Fibroblast of mammary gland (primary cell): ENCODE measurements at regions not wholly inside any gene's neighbourhood (a gene's known extent, or its start where the extent isn't known, plus 50 kb on each side); places are given as distances from the start of the nearest gene placed in this dataset.
A peak's percentile ranks its signal among the peaks of the same experiment; 100 is the strongest.

Experiments used
- DNase-seq: peaks from one replicate; pipeline ENCODE4 v3.0.0-alpha.2; 2010; ENCODE audit warnings: low read depth
- H3K4me3 ChIP-seq: 2 replicates; pipeline ENCODE4 v1.5.1; 2011; ENCODE audit warnings: low read depth, mild to moderate bottlenecking, low read length, moderate library complexity; ENCODE audit not compliant: control insufficient read depth
- TF ChIP-seq, protein P1 (sequence below): conservative IDR thresholded peaks from 2 replicates; pipeline ENCODE4 v1.5.1; 2011; ENCODE audit warnings: low read depth, low read length, inconsistent platforms; ENCODE audit not compliant: control insufficient read depth, insufficient read depth

DNA sequence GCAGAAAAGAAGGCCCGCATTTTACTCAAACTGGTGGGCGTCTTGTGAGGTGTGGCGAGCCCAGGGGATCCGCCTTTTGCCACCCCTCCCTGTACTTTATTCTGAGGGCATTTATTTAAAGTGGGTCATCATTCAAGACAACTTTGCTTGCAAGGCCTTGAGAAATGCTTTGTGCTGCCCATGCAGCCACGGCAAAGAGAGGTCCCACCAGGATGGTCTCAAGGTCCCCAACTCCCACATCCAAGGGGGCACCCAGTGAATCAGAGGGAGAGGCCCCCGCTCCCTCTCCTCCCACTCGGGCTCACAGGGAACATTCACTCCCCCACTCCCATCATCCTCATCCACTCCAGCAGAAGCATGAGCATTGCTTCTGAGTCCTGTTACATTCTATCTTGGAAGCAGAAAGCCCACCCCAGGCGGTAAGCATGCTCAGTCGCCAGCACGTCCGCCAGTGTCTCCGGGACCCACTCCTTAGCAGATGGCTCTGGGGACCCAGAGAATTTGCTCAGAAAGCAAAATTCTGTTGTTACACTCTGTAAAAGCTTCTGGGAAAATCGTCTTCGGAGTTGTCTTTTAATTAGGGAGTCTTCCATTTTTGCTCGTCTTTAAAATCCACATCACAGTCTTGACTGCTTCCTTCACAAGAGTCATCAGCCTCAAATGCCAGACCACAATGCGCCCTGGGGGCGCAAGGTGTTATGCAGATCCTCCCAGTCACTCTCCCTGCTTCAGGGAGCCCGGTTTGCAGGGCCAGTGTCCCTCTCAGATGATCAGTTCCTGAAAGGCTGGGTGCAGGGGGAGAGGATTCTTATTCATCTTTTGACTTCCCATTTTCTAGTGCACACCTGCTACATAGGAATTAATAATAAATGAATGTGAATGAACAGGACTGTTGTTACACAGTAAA is 99.4 kb upstream of the NCK2 start:
- H3K4me3 ChIP-seq, result no peak overlapping the region
- TF ChIP-seq, protein P1, sequence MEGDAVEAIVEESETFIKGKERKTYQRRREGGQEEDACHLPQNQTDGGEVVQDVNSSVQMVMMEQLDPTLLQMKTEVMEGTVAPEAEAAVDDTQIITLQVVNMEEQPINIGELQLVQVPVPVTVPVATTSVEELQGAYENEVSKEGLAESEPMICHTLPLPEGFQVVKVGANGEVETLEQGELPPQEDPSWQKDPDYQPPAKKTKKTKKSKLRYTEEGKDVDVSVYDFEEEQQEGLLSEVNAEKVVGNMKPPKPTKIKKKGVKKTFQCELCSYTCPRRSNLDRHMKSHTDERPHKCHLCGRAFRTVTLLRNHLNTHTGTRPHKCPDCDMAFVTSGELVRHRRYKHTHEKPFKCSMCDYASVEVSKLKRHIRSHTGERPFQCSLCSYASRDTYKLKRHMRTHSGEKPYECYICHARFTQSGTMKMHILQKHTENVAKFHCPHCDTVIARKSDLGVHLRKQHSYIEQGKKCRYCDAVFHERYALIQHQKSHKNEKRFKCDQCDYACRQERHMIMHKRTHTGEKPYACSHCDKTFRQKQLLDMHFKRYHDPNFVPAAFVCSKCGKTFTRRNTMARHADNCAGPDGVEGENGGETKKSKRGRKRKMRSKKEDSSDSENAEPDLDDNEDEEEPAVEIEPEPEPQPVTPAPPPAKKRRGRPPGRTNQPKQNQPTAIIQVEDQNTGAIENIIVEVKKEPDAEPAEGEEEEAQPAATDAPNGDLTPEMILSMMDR, result no peak
- DNase-seq, result no peak

DNA sequence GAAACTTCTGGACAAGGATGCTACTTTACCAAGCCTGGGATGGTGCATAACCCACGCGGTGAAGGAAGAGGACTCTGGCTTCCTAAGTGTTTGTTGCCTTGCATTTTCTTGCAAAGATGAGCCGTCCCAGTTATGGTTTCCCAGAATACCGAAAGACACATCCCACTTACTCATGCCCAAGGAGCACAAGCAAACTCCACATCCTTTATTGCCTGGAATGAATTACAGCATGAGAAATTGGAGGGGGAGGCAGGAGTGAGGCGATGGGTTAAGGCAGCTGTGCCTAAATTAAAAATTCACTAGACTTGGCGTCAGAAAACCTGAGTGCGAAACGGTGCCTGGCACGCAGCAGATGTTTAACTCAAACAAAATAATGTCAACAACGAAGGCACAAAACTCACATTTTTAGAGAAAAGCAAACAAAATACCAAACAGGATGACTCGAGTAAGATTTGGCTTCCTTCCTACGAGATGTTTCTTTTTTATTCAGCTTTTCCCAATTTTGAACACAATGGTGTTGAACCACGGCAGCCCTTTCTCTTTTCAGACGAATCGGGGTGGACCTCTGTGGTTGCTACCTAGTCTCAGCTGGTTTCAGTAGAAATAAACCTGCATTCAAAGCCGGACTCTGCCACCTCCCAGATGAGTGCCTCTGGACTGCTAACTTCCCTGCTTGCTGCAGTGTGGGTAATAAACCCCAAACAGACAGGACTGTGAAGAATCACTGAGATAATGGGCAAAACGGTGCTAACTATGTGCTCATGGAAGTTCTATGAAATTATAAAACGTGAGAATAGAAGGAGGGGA is 100.3 kb upstream of the NCK2 start:
- H3K4me3 ChIP-seq, result no peak overlapping the region
- TF ChIP-seq, protein P1, result no peak
- DNase-seq, result peak; percentile 39

DNA sequence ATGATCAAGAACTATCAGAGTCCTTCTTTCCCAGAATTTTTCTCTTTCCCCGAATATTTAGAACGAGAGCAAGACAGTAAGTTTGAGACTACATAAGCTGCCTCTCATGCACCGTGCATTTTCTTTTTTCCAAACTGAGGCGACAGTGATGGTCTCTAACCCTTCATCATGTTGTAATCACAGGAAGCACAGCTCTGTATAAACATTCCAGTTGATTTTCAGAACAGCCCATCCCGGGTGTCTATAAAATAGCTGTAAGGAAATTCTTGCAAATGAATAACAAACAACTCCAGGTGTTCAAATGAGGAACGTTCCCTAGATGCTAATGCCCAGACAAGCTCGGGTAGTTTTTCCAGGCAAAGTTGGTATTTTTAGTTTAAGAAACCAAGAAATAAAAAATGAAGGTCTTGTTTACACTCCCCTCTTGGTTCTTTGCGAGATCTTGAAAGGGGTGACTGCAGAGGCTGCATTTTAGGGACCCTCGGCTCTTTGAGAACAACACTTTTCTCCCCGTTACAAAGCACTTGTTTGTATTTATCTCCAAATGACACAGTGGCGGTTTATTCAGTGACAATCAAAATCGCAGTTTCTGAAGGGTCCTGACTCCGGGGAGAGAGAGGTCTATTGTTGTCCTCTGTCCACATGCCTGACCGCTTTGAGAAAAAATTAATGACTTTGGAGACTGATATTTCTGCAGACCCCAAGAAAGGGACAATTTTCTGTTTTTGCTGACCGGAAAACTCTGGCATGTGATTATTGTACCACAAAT is 101.1 kb upstream of the NCK2 start:
- no peak for DNase-seq
- TF ChIP-seq, protein P1, result no peak
- H3K4me3 ChIP-seq, result no peak overlapping the region

DNA sequence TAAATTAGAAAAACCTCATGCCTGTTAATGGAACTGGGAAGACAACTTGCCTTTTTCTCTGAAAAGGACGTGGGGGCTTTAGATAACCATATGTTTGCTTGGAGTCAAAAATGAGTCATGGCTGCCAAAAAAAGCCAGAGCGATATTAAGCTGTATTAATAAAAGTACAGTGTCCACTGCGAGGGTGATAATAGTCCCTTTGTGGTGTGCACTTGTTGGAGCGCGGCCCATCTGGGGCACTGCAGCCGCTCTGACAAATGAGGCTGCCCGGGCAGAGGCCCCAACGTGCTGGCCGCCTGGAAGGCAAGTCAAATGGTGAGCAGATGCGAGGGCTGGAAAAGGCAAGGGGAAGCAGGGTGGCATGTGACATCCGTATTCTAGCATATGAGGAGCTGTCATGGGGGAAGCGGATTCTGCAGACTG is 103.3 kb upstream of the NCK2 start:
- no peak for DNase-seq
- TF ChIP-seq, protein P1, result no peak
- H3K4me3 ChIP-seq, result no peak overlapping the region

DNA sequence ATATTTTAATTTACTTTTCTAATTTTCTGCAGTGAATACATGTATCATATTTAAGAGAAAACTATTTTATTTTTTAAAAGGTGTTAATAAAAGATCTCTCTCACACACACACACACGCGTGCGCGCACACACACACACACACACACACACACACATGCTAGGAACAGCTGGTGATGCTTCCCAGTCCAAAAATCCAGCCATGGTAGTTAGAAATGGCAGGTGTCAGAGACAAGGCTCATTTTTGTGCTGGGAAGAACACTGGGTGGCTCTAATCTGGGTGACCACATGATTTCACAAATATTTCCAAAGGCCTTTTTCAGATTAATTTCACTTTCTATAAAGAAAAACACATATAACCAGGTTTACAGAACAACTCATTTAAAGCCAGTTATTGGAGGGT is 104.5 kb upstream of the NCK2 start:
- no peak overlapping the region for H3K4me3 ChIP-seq
- TF ChIP-seq, protein P1, result no peak
- no peak for DNase-seq

DNA sequence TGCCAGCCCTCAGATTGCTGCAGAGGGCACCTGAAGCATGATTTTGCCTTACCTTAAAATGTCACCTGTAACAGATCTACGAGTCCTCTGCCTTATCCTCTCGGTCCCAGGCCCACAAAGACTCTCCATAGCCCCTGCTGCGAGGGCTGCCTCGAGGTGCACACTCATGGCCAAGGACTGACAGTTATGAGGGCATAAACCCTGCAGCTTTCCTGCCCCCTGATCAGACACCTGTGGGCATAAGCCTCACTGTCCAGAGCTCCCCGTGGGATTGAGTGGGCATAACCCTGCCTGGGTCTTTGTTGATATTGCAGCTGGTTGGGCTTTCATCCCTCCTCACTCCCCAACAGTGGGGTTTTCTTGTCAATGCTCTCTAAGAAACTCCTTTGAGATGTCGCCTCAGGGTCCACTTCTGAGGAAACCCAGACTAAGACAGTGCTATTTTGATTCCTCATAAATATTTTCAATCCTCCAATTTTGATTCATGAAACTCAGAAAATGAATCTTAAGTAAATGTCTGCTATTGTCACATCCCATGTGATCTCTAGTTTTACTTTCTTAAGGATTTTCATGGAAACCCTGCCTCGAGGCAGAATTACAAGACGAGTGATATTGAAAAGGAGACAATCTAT is 108.5 kb upstream of the NCK2 start:
- H3K4me3 ChIP-seq, result no peak overlapping the region
- DNase-seq, result no peak
- TF ChIP-seq, protein P1, result no peak
